ENCODE measurements at regions not wholly inside any gene's neighbourhood (a gene's known extent, or its start where the extent isn't known, plus 50 kb on each side); places are given as distances from the start of the nearest gene placed in this dataset.

DNA sequence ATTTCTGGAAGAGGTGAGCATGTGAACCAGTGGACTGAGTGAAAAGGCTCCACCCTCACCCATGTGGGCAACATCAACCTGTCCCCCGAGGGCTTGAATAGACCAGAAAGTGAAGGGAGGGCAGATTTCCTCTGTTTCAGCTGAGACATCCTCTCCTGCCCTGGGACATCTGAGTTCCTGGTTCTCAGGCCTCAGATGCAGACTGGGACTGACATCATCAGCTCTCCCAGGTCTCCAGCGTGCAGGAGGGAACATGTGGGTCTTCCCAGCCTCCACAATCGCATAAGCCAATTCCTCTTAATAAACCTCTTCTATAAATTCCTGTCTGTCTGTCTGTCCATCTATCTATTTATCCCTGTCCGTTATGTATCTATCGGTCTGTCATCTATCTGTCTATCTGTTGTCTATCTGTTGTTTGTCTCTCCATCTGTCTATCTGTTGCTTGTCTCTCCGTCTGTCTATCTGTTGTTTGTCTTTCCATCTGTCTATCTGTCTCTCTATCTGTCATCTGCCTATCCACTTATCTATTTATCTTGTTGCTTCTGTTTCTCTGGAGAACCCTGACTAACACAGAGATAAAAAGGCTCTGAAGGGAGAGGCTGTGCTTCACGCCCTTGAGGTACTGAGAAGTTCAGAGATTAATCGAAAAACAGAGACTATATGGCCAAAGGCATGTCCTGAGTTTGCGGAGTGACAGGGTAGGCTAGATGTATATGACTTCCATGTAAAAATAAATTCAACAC lies 140.3 kb upstream of the PFKP start:
- TF ChIP-seq SUZ12 (IDR thresholded peaks at IDR 0.05; ENCODE audit: extremely low read depth, insufficient read depth, insufficient read length): no peak
- TF ChIP-seq ZNF274 (IDR thresholded peaks at IDR 0.05; ENCODE audit: low read depth, low read length): no peak
- TF ChIP-seq YY1 (IDR thresholded peaks at IDR 0.05; ENCODE audit: insufficient read depth, insufficient read length): no peak

All from NT2/D1 (cell line).